GM13977 (cell line): ENCODE measurements at regions not wholly inside any gene's neighbourhood (a gene's known extent, or its start where the extent isn't known, plus 50 kb on each side); places are given as distances from the start of the nearest gene placed in this dataset.
A peak's percentile ranks its signal among the peaks of the same experiment; 100 is the strongest.

Experiments
- DNase-seq: peaks from one replicate; pipeline ENCODE4 v3.0.0; 2012; ENCODE audit warnings: low spot score
- CTCF ChIP-seq: IDR thresholded peaks from 2 replicates; pipeline ENCODE4 v1.5.1; 2012; ENCODE audit warnings: mild to moderate bottlenecking, control low read depth; ENCODE audit not compliant: insufficient read depth; ENCODE audit errors: extremely low read depth, missing control alignments
- in situ Hi-C: fragments of 300-500 bp; cut with MboI; formaldehyde crosslinking; loops from one replicate; pipeline ENCODE4 v1.12.0; 2022; ENCODE audit warnings: low sequenced_read_pairs, low pct_unique_long_range_greater_than_20kb, mixed read lengths, inconsistent platforms; ENCODE audit not compliant: unreplicated experiment

GRCh38 chr5:135220394-135221186, 178.4 kb downstream of the MACROH2A1 start:
- DNase-seq: no peak
- in situ Hi-C loops: no loop called here
- TF ChIP-seq CTCF: no peak

DNA sequence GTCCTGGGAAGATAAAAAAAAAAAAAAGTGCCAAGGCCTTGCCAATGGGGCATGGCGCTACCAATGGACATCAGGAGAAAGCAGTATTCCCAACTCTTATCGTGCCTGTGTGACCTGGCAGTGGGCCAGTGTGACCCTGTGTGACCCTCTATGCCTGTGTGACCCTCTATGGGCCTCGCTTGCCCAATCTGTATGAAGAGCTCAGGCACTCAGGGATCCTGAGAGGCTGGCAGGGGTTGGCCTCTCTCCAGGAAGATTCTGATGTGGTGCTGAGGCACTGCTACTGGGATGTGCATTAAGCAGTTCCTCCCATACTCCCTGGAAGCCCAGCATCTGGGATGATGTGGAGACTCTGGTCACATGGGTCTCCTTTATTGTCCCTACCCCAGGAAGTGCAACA, 179.2 kb downstream of the MACROH2A1 start:
- no peak for TF ChIP-seq CTCF
- no peak for DNase-seq
- in situ Hi-C loops: no loop called here

DNA sequence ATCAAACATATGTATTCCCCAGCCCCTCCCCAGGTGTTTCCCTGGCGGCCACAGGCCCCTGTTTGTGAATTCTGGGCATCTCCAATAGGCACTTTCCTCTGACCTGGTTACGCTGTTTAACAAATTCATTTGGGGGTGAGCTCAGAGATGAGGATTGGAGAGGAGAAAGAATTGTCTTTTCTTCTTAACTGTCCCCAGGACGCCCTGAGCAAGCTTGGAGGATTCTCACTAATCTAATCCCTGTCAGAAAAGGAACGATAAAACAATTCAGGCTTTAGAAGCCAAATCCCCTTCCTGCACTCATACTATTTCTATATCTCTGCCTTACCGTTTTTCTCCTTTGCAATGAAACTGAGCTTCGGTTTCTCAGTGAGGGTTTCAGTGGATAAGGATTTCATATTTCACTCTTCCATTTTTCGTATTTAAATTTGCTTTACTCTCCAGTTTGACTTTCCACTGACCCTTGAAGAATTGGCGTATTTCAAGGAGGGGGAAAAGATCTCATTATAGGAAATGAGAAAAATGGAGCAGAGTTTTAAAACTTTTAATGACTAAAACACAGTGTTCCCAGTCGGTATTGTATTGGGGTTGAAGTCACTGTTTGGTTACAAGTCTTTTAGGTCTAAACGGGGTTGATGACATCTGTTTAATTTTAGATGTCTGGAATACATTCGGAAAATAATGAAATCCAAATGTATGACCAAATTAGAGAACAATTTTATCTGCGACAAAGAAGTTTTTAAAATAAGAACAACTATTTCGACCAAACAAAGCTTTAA, 180.1 kb downstream of the MACROH2A1 start:
- DNase-seq: no peak
- no peak for TF ChIP-seq CTCF
- in situ Hi-C loops: no loop called here

GRCh38 chr5:135218486-135218755, 180.6 kb downstream of the MACROH2A1 start:
- no peak for DNase-seq
- in situ Hi-C loops: no loop called here
- TF ChIP-seq CTCF: no peak

DNA sequence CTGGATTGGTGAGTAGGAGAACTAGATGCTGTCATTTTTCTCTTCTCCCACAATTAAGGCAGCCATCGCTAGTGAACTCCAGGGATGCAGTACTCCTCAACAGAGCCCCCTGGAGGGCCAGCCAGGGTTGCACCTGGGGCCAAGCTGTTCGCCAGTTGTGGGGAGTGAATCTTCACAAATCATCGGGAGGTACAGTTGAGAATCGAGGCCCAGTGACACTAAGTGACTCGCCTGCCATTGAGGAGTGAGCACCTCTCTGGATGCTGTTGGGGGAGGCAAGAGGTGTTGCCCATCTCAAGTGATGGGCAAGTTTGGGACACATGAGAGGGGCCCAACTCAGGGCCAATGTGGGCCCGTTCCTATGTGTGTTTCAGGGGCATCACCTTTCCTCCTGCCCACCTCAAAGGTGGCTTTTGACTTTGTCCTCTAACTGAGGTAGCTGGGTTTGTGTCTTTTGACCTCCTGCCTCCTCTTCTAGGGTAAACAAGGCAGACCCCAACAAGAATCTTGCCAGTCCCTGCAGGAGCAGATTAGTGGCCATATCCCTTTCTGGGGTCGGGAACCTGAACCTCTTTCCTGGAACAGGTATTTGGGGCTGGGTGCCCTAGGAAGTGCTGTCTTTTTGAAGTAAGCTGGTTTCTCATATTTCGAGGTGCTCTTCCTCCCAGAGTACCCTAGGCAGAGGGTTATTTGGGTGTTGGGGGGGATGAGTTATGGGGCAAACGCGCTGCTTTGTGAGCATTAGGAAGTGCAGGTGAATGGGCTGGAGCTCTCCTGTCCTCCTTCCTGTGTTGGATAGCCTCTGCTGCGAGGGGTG, 181.2 kb downstream of the MACROH2A1 start:
- in situ Hi-C loops: no loop called here
- DNase-seq: no peak
- peak; percentile 4 for TF ChIP-seq CTCF

DNA sequence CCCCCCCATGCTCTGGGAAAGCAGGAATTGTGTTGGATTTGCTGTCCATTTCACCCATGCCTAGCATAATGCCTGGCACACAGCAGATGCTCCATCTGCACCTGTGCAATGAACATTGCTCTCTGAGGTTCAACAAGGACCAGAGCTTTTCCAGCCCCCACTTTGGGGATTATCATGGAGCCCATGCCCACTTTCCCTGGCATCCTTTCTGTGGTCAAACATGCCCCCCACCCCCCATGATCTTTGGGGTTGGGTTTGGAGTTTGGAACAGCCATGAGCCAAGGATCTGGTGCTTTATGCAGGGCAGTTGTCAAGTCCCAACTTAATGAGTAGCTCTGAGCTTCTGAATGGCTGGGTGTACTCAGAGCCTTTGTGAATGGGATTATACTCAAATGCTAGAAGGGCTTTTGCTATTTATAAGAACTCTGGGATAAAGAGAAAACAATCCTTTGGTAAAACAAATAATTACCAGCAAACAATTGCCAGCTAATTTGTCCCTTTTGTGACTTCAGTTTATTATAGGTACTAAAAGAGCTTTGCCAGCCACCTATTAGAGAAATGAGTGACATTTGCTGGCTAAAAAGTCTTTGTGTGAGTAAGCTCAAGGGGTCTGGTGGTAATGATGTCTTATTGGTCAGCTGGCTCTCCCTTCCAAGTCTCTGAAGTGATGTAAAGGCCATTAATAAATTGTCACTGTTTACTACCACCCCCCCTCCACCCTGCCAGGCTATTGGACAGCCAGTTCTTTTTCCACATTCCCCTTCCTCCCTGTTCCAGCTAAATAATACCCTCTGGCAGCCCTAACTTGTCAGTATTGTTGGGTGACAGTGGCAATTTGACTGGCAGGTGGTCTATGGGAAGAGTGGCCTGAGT, 182.3 kb downstream of the MACROH2A1 start:
- TF ChIP-seq CTCF: no peak
- in situ Hi-C loops: no loop called here
- DNase-seq: no peak
